NCI-H2171 treated with DMSO at 0.1 percent for 48 hours (cell line): ENCODE measurements at regions not wholly inside any gene's neighbourhood (a gene's known extent, or its start where the extent isn't known, plus 50 kb on each side); places are given as distances from the start of the nearest gene placed in this dataset.
"Not testable (repeated sequence)": the region's sequence is repeated elsewhere in the genome, so short reads cannot be mapped to it uniquely, and the experiment has no call there.

ENCODE experiments used
- DNase-seq: peaks from one replicate; lab custom pipeline; 2025; lab: John Stamatoyannopoulos, UW

- no peak for DNase-seq
Observed at GRCh38 chr1:212495766-212496494, 63.2 kb downstream of the NENF start.

GRCh38 chr1:212496682-212497081 is 64.0 kb downstream of the NENF start:
- DNase-seq: no peak

GRCh38 chr1:212497553-212497952 is 64.8 kb downstream of the NENF start:
- DNase-seq: no peak

DNA sequence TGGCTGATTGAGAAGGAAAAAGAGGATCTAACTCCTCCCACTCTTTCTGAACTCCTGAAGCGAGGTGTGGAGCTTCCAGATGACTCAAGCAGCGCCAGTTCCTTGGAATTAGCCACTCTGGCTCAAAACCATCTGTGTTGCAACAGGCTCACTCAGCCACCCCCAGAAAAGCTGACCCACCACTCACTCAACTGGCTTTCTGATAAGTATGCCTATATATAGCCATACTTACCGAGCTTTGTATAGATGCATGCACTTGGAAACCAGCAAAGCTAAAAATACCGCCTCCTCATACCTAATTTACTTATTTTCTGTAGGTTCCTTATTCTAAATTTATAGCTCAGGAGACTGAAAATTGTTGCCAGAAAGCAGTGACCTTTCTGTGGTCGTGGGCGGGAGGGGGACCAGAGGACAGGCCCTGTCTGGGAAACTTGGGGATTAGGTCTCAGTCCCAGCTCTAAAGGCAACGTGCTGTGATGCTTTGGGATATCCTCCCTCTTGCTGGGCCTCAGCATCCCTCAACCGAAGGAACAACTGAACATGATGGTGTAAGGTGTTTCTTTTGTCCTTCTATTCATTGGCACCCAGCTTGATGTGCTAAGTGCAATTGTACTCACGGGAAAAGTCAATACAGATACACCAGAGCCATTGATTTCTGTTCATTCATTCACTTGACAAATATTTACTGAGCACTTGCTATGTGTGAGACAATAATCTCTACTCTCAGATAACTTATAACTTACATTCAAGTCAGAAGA is 65.7 kb downstream of the NENF start:
- no peak for DNase-seq

DNA sequence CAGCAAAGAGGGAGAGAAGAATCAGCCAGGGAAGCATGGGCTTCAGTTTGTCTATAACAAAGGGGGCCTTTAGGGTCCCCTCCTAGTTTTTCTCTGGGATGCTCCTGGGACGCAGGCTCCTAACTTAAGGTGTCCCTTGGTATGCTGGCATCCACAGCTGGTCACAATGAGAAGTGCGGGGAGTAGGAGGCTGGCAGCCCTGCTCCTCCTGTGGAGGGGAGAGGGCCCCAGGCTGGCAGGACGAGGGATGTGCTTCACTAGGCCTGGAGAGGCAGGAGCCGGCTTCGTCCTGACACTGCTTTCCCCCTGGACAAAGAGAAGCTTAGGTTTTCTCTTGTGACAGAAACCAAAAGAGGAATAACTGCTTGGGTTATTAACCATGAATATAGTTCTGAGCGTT is 67.6 kb downstream of the NENF start:
- DNase-seq: no peak

- DNase-seq: no peak
Observed at GRCh38 chr1:212500983-212501382, 68.3 kb downstream of the NENF start.

DNA sequence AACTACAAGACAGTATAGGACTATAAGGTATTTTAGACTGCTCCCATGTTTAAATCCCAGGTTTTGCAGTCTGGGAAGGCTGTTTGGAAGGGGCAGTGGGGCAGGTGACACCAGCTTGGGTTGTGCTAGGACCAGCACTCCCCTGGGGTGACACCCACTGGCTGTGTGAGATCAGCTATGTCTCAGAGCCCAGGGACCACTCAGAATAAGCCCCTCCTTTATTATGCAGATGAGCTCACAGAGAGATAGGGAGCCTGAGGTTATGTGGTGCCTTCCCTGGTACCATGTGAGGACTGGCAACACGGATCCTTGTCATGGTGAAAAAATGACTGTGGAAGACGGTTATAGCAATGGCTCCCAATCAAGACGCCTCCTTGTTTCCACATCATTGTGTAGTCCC is 71.0 kb downstream of the NENF start:
- no peak for DNase-seq

- DNase-seq: no peak
Observed at GRCh38 chr1:212504171-212504803, 71.6 kb downstream of the NENF start.

DNA sequence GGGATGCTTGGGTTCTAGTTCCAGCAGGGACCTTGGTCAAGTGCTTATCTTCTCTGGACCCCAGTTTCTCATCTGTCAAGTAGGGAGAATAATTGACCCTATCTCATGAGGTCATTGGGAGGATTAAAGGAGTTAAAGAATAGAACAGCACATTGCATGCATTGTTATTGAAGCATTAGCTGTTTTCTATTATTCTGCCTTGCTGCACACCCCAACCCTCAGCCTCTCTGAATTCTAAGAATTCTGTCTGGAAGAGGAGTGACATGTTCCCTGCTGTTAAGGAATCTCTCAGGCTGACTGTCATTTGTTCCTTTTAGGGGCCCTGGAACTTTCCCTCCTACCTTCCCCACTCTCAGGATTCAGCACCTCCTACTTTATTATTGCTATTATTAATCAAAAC is 73.9 kb downstream of the NENF start:
- DNase-seq: no peak

GRCh38 chr1:212507369-212507768 is 74.6 kb downstream of the NENF start:
- DNase-seq: no peak

DNA sequence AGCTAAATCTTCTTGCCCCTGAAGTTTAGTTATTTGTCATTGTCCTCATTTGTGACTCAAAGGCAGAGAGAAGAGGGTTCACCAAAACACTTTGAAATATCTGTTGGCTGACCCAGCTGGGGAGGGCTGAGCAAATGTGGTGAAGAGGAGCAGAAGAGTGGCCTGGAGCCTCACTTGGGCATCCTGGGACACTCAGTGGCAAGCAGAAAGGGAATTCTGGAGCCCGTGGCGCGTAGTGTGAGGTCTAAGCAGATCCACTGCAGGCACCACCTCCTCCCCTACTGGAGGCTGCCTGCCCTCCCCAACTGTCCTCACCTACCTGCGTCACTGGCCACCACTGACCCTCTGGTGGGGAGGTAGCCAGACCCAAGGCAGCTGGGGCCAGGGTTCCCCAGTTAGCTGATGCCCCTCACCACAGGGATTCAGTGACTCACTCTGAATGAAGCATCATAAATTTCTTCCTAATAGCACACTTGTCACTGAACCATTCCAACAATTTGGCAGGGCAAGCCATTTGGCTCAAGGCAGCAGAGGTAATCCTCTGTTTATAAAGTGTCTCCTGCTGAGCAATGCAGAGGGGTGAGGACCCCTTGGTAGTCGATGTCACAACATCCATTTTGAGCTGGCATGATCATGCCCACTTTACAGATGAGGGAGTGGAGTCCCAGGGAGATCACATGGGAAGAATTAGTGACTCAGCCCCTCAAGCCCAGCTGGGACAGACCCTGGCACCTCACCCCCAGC is 80.3 kb downstream of the NENF start:
- peak; percentile 56 for DNase-seq

- peak; percentile 15 for DNase-seq
Observed at GRCh38 chr1:212513586-212513985, 80.9 kb downstream of the NENF start.

GRCh38 chr1:212514056-212514614 is 81.4 kb downstream of the NENF start:
- peak; percentile 32 for DNase-seq

DNA sequence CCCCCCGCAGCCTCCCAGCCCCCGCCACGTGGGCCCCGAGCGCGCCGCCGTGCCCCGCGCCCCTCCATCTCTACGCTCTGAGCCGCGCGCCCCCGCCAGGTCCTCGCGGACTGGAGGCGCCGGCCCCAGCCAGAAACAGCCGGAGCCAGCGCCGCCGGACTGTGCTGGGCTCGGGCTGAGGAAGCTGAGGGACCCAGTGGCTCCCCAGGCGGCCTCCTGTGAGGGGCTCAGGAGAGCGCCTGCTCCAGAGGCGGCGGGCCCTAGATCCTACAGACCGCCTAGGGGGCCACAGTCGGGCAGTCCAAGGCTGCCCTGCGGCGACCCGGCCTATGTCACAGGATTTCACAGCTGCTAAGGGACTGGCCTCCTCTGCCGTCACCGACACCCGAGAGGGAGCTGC is 82.1 kb downstream of the NENF start:
- no peak for DNase-seq

DNA sequence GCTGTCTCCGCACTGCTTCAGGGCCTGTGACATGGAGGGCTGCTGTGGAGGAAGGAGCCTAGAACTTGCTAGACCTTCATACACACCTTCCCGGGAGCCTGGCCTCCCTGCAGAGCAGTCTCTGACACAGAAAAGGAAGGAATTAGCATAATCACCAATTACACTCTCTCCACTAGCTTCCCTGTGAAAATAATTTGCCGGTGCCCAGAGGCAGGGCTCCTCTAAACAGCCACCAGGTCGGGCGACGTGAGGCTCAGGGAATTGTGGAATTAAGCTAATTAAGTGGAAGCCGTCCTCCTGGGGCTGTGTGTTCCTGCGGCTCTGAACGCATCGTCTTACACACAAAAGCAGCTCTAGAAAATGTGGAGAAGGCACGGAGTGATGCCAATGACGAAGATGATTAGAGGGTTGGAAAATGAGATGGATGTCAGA is 82.6 kb downstream of the NENF start:
- peak; percentile 84 for DNase-seq

GRCh38 chr1:212516012-212516411 is 83.3 kb downstream of the NENF start:
- not testable (repeated sequence) for DNase-seq

DNA sequence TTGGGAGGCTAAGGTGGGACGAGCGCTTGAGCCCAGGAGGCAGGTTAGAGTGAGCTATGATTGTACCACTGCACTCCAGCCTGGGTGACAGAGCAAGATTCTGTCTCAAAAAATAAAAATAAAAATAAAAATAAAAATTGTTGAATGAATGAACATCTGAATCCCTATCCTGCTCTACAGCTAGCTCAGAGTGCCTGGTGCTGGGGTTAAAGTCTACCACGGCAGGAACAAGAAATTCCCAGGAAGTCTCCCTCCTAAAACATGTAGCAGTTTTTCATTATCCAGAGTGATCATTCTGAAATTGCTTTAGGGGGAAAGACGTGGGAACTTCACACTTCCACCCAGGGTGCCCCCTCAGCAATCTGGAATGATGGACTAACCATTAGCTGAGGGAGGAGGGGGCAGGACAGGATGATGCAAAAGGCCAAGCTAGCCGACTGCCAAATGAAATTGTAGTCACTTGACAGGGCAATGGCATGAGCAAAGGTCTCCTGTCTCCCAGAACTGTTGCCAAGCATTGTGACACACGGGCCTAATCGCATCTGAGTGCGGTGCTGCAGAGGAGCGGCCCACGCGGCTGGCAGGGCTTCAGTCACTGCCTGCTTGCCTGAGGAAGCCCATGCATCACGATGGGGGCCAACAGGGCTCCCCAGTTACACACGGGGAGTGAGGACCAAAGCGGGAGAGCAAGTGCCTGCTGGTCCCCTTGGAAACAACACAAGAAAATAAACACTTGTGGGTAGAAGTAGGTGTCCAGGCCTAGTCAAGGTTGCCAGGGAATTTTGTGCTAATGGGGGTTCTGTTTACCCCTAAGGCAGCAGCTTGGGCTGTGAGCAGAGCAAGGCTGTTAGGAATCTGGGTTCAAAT is 85.7 kb downstream of the NENF start:
- peak; percentile 16 for DNase-seq

DNA sequence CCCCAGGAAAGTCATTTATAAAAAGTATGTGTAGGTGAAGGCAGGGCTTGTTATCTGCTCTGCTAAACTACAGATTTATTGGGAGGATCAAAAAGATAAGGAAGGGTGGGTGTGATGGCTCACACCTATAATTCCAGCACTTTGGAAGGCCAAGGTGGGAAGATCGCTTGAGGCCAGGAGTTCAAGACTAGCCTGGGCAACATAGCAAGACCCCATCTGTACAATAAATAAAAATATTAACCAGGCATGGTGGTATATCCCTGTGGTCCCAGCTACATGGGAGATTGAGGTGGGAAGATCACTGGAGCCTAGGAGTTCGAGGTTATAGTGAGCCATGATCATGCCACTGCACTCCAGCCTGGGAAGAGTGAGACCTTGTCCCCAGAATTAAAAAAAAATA is 86.4 kb downstream of the NENF start:
- DNase-seq: no peak

GRCh38 chr1:212520299-212520698 is 87.6 kb downstream of the NENF start:
- peak; percentile 82 for DNase-seq

DNA sequence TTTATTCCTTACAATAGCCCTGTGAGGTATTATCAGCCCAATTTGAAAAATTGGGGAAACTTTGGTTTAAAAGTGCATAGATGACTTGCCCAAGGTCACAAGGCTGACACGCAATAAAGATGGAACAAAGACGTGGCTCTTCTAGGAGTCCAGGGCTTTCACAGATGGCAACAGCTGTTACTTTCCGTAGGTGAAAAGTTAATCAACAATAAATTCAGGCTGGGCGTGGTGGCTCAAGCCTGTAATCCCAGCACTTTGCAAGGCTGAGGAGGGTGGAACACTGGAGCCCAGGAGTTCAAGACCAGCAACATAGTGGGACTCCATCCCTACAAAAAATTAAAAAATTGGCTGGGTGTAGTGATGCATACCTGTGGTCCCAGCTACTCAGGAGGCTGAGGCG is 87.8 kb upstream of the ATF3 start:
- peak; percentile 61 for DNase-seq

GRCh38 chr1:212525479-212526110 is 83.0 kb upstream of the ATF3 start:
- no peak for DNase-seq
